Endothelial cell (in vitro differentiated cells): ENCODE measurements at regions not wholly inside any gene's neighbourhood (a gene's known extent, or its start where the extent isn't known, plus 50 kb on each side); places are given as distances from the start of the nearest gene placed in this dataset.

Experiments
- DNase-seq: peaks from one replicate; pipeline ENCODE4 v3.0.0; 2021; ENCODE audit warnings: low spot score
- H3K27ac Mint-ChIP-seq: one replicate; pipeline ENCODE4 v1.8.0; 2021; ENCODE audit warnings: mixed read lengths, inconsistent platforms; ENCODE audit not compliant: unreplicated experiment
- H3K27me3 Mint-ChIP-seq: one replicate; pipeline ENCODE4 v1.8.0; 2021; ENCODE audit warnings: mild to moderate bottlenecking, moderate library complexity, mixed read lengths, inconsistent platforms; ENCODE audit not compliant: unreplicated experiment
- H3K36me3 Mint-ChIP-seq: one replicate; pipeline ENCODE4 v1.8.0; 2021; ENCODE audit warnings: mild to moderate bottlenecking, low read depth, mixed read lengths, inconsistent platforms; ENCODE audit not compliant: unreplicated experiment
- H3K4me1 Mint-ChIP-seq: one replicate; pipeline ENCODE4 v1.8.0; 2021; ENCODE audit warnings: mild to moderate bottlenecking, mixed read lengths, inconsistent platforms; ENCODE audit not compliant: unreplicated experiment
- H3K4me3 Mint-ChIP-seq: one replicate; pipeline ENCODE4 v1.8.0; 2021; ENCODE audit warnings: mild to moderate bottlenecking, mixed read lengths, inconsistent platforms; ENCODE audit not compliant: unreplicated experiment
- H3K9me3 Mint-ChIP-seq: one replicate; pipeline ENCODE4 v1.8.0; 2021; ENCODE audit warnings: mixed read lengths, inconsistent platforms; ENCODE audit not compliant: unreplicated experiment
- TF ChIP-seq, protein P1 (sequence below): fragments of 200-600 bp; sonication (generic); IDR thresholded peaks from one replicate; pipeline ENCODE4 v1.5.0; 2021; ENCODE audit warnings: antibody characterized with exemption; ENCODE audit not compliant: unreplicated experiment

DNA sequence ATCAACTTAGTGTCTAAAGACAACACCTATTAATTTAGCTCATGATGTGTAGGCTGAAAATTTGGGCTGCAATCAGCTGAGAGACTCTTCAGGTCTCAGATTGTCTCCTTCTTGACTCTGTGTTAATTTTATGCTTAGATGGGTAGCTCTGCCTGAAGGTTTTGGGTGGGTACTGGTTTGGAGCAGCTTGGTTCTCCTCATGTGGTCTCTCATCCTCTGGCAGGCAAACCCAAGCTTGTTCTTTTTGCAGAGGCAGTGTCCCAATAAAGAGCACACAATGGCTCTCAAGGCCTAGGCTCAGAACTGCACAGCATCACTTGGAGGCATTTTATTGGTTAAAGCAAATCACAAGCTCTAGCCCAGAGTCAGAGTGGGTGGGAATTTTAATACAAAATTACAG is 280.6 kb downstream of the BTBD3 start:
- Mint-ChIP-seq H3K4me1 (peaks cover 6% of the 10 kb centered on the region), H3K27me3 (no peaks in the 10 kb centered on the region), H3K4me3 (no peak overlapping the region), H3K36me3 (no peaks in the 10 kb centered on the region), H3K9me3 (no peaks in the 10 kb centered on the region), H3K27ac (no peak overlapping the region)
- TF ChIP-seq, protein P1, sequence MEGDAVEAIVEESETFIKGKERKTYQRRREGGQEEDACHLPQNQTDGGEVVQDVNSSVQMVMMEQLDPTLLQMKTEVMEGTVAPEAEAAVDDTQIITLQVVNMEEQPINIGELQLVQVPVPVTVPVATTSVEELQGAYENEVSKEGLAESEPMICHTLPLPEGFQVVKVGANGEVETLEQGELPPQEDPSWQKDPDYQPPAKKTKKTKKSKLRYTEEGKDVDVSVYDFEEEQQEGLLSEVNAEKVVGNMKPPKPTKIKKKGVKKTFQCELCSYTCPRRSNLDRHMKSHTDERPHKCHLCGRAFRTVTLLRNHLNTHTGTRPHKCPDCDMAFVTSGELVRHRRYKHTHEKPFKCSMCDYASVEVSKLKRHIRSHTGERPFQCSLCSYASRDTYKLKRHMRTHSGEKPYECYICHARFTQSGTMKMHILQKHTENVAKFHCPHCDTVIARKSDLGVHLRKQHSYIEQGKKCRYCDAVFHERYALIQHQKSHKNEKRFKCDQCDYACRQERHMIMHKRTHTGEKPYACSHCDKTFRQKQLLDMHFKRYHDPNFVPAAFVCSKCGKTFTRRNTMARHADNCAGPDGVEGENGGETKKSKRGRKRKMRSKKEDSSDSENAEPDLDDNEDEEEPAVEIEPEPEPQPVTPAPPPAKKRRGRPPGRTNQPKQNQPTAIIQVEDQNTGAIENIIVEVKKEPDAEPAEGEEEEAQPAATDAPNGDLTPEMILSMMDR: no peak
- DNase-seq: no peak

DNA sequence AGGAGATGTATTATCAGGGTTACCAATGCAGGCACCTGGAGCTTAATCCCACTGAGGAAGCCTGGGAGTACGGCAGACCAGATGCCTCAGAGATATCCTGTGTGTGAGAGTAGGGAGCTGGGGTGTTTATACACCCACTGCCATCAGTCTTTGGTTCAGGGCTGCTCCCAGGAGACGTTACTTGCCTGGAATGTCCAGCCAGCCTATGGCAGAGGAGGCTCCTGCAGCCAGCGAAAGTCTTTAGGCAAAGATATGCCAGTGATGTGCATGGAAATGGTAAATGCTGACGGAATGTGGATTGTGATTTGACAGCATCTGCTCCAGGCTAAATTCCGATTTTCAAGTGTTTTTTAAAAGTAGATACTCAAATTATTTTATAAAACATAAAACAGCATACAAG is 282.0 kb downstream of the BTBD3 start:
- peaks cover 6% of the 10 kb centered on the region for H3K4me1 Mint-ChIP-seq

DNA sequence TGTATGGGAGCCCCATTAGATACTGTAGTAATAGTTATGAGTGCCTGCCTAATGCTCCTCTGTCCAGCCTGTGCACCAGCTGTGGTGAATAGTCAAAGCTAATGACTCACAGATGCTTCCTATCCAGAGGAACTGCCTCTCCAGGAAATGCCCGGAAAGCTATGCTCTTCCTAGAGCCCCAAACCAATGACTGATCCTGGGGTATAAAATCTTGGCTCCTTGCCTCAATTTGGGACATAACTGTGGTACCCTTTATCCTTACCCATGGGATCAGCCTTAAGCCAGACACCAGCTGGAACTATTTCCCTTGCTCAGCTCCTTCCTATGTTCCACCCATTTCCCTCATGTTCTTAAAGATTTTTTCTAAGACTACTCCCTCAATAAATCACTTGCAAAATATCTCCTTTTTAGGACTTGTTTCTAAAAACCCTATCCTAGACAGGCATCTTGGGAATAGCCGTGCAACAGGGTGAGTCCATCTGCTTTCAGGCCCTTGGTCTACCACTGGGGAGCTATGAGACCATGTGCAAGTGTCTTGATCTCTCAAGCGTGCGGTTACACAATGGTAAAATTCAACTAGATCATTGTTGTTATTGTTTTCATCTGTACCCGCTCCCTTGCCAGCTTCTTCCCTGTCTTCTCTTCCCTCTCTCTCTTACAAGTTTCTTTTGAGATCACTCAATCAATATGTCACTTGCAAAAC is 283.7 kb downstream of the BTBD3 start:
- no peak overlapping the region for H3K4me3 Mint-ChIP-seq
- no peak overlapping the region for H3K27ac Mint-ChIP-seq
- DNase-seq: no peak
- peaks cover 6% of the 10 kb centered on the region for H3K4me1 Mint-ChIP-seq
- TF ChIP-seq, protein P1: no peak
- peaks cover 2% of the 10 kb centered on the region for H3K27me3 Mint-ChIP-seq
- no peaks in the 10 kb centered on the region for H3K36me3 Mint-ChIP-seq
- no peaks in the 10 kb centered on the region for H3K9me3 Mint-ChIP-seq

More for the DNA sequence above, 282.0 kb downstream of the BTBD3 start:
- TF ChIP-seq, protein P1: no peak
- Mint-ChIP-seq H3K27ac (no peak overlapping the region), H3K4me3 (no peak overlapping the region), H3K27me3 (no peaks in the 10 kb centered on the region), H3K9me3 (no peaks in the 10 kb centered on the region), H3K36me3 (no peaks in the 10 kb centered on the region)
- DNase-seq: no peak

DNA sequence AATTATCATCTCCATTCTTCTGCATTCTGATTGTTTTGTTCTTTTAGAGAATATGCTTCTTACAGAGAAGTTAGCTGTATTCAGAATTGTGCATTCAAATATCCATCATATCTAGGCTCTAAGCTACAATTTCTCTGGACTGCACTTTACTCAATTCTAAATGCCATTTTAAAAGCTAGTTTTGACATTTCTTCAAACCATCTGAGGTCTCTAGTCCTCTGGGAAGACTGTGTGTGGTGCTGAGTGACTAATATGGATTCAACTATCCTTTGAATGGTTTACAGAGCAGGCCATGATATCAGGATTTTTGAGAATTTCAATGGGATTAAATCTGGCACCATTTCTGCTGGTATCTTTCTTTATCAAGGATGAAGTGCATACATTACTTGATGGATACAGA is 285.7 kb downstream of the BTBD3 start:
- H3K27me3 Mint-ChIP-seq: peaks cover 2% of the 10 kb centered on the region
- H3K9me3 Mint-ChIP-seq: no peaks in the 10 kb centered on the region
- H3K4me1 Mint-ChIP-seq: peaks cover 6% of the 10 kb centered on the region
- DNase-seq: no peak
- no peak overlapping the region for H3K4me3 Mint-ChIP-seq
- H3K36me3 Mint-ChIP-seq: no peaks in the 10 kb centered on the region
- H3K27ac Mint-ChIP-seq: no peak overlapping the region
- TF ChIP-seq, protein P1: no peak

DNA sequence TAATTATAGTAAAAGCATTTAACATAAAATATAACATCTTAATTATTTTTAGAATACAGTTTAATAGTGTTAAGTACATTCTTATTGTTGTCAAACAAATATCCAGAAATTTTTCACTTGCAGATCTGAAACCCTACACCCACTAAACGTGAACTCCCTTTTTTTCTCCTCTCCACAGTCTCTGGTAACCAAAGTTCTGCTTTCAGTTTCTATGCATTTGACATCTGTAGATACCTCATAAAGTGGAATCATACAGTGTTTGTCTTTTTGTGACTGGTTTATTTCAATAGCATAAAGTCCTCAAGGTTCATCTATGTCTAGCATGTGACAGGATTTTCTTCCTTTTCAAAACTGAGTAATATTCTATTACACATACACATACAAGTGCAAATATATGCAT is 286.3 kb downstream of the BTBD3 start:
- Mint-ChIP-seq H3K4me1 (peaks cover 6% of the 10 kb centered on the region), H3K27ac (no peak overlapping the region), H3K27me3 (peaks cover 2% of the 10 kb centered on the region), H3K9me3 (no peaks in the 10 kb centered on the region), H3K36me3 (no peaks in the 10 kb centered on the region), H3K4me3 (no peak overlapping the region)
- no peak for DNase-seq
- TF ChIP-seq, protein P1: no peak
